Mesenchymal stem cell (in vitro differentiated cells and primary cell): ENCODE measurements at regions not wholly inside any gene's neighbourhood (a gene's known extent, or its start where the extent isn't known, plus 50 kb on each side); places are given as distances from the start of the nearest gene placed in this dataset.

Source experiments
- DNase-seq: peaks from one replicate; pipeline ENCODE4 v3.0.0-alpha.2; 2013
- H2AFZ ChIP-seq: one replicate; pipeline ENCODE4 v1.6.1; 2013; ENCODE audit warnings: low read depth, mild to moderate bottlenecking, control low read depth, inconsistent platforms, low read length, moderate library complexity
- H2AK5ac ChIP-seq: 2 replicates; pipeline ENCODE4 v1.6.1; 2013; ENCODE audit warnings: low read length, moderate library complexity, mild to moderate bottlenecking, inconsistent platforms; ENCODE audit not compliant: severe bottlenecking
- H2BK120ac ChIP-seq: one replicate; pipeline ENCODE4 v1.6.1; 2013; ENCODE audit warnings: low read depth, mild to moderate bottlenecking, inconsistent platforms, low read length, moderate library complexity
- H2BK12ac ChIP-seq, 2 experiments: one replicate each; pipeline ENCODE4 v1.6.1; 2013; ENCODE audit warnings: inconsistent platforms in 2 of 2, low read length in 2 of 2, mild to moderate bottlenecking in 2 of 2, moderate library complexity in 2 of 2, control low read depth in 1 of 2
- H2BK15ac ChIP-seq: one replicate; pipeline ENCODE4 v1.6.1; 2013; ENCODE audit warnings: mild to moderate bottlenecking, low read depth, inconsistent platforms; ENCODE audit not compliant: poor library complexity, severe bottlenecking
- H2BK5ac ChIP-seq: 2 replicates; pipeline ENCODE4 v1.6.1; 2013; ENCODE audit warnings: low read depth, mild to moderate bottlenecking, low read length, control low read depth, inconsistent platforms; ENCODE audit not compliant: poor library complexity, severe bottlenecking
- H3K14ac ChIP-seq, 2 experiments: one replicate each; pipeline ENCODE4 v1.6.1; 2013; ENCODE audit warnings: inconsistent platforms in 2 of 2, low read length in 2 of 2, control low read depth in 1 of 2, mild to moderate bottlenecking in 1 of 2, moderate library complexity in 1 of 2
- H3K18ac ChIP-seq, 2 experiments: one replicate each; pipeline ENCODE4 v1.6.1; 2013; ENCODE audit warnings: inconsistent platforms in 2 of 2, low read length in 2 of 2, control low read depth in 1 of 2, low read depth in 1 of 2, mild to moderate bottlenecking in 1 of 2
- H3K23ac ChIP-seq, 2 experiments: one replicate each; pipeline ENCODE4 v1.6.1; 2013; ENCODE audit warnings: inconsistent platforms in 2 of 2, low read length in 2 of 2, mild to moderate bottlenecking in 2 of 2, moderate library complexity in 2 of 2, control low read depth in 1 of 2
- H3K27ac ChIP-seq: 2 replicates; pipeline ENCODE4 v1.5.1; 2013; ENCODE audit warnings: mild to moderate bottlenecking, moderate library complexity, low read length, control low read depth, inconsistent platforms; ENCODE audit not compliant: poor library complexity, severe bottlenecking
- H3K27me3 ChIP-seq, 2 experiments: 2 replicates each; pipeline versions ENCODE4 v1.6.1 to v1.7.0; 2013; ENCODE audit warnings: low read length in 2 of 2, mild to moderate bottlenecking in 2 of 2, moderate library complexity in 2 of 2, control low read depth in 1 of 2, inconsistent platforms in 1 of 2; ENCODE audit not compliant: control insufficient read depth in 1 of 2, insufficient read depth in 1 of 2
- H3K36me3 ChIP-seq, 2 experiments: 2 replicates each; pipeline versions ENCODE4 v1.6.1 to v1.7.0; 2013; ENCODE audit warnings: low read length in 2 of 2, control low read depth in 1 of 2, inconsistent platforms in 1 of 2, low read depth in 1 of 2, mild to moderate bottlenecking in 1 of 2; ENCODE audit not compliant: insufficient read depth in 2 of 2, control insufficient read depth in 1 of 2
- H3K4ac ChIP-seq, 2 experiments: one replicate each; pipeline ENCODE4 v1.6.1; 2013; ENCODE audit warnings: inconsistent platforms in 2 of 2, low read length in 2 of 2, mild to moderate bottlenecking in 2 of 2, moderate library complexity in 2 of 2, control low read depth in 1 of 2, low read depth in 1 of 2
- H3K4me1 ChIP-seq: 2 replicates; pipeline ENCODE4 v1.6.1; 2013; ENCODE audit warnings: low read depth, low read length, control low read depth; ENCODE audit not compliant: control insufficient read depth, insufficient read depth
- H3K4me2 ChIP-seq: 2 replicates; pipeline ENCODE4 v1.6.1; 2013; ENCODE audit warnings: low read length, mild to moderate bottlenecking, inconsistent platforms; ENCODE audit not compliant: poor library complexity, severe bottlenecking
- H3K4me3 ChIP-seq, 2 experiments: 2 replicates each; pipeline versions ENCODE4 v1.5.1 to v1.7.0; 2013; ENCODE audit warnings: low read length in 2 of 2, mild to moderate bottlenecking in 2 of 2, control low read depth in 1 of 2, low read depth in 1 of 2; ENCODE audit not compliant: insufficient read depth in 1 of 2
- H3K79me1 ChIP-seq: replicated peaks from 2 replicates; pipeline ENCODE4 v1.6.1; 2013; ENCODE audit warnings: mild to moderate bottlenecking, control low read depth, low read length, inconsistent platforms; ENCODE audit not compliant: poor library complexity, severe bottlenecking
- H3K9ac ChIP-seq: 2 replicates; pipeline ENCODE4 v1.7.0; 2013; ENCODE audit warnings: mild to moderate bottlenecking, low read length, moderate library complexity
- H3K9me3 ChIP-seq: 2 replicates; pipeline ENCODE4 v1.7.0; 2013; ENCODE audit warnings: mild to moderate bottlenecking, low read length; ENCODE audit not compliant: control insufficient read depth
- H4K8ac ChIP-seq: one replicate; pipeline ENCODE4 v1.6.1; 2013; ENCODE audit warnings: inconsistent platforms, mild to moderate bottlenecking, low read length, moderate library complexity
- H4K91ac ChIP-seq: one replicate; pipeline ENCODE4 v1.6.1; 2013; ENCODE audit warnings: mild to moderate bottlenecking, low read length, inconsistent platforms
- WGBS: methylation state at CpG from one replicate; pipeline ENCODE4 v1.1.7; 2013; ENCODE audit warnings: mixed read lengths; 5-methylcytosine and 5-hydroxymethylcytosine counted together

GRCh38 chr7:125775317-125775716 is 845.7 kb upstream of the POT1 start:
- Histone ChIP-seq H3K4me3 (no peak overlapping the region), H2BK120ac (no peak overlapping the region), H3K23ac (no peak overlapping the region), H2BK15ac (no peak overlapping the region), H3K27ac (no peak overlapping the region), H3K9me3 (peaks cover 19% of the 10 kb centered on the region), H3K18ac (no peak overlapping the region), H3K14ac (no peak overlapping the region), H3K4me2 (no peak overlapping the region), H2AFZ (no peak overlapping the region), H3K9ac (no peak overlapping the region), H3K27me3 (no peaks in the 10 kb centered on the region), H2BK5ac (no peak overlapping the region), H3K4me1 (no peaks in the 10 kb centered on the region), H2BK12ac (no peak overlapping the region), H4K8ac (no peak overlapping the region), H4K91ac (no peak overlapping the region), H3K4ac (no peak overlapping the region), H3K36me3 (no peaks in the 10 kb centered on the region), H2AK5ac (no peak overlapping the region), H3K79me1 (no peaks in the 10 kb centered on the region)
- WGBS, result 61% methylated on average over 2 of the region's 4 CpGs
- DNase-seq, result no peak

DNA sequence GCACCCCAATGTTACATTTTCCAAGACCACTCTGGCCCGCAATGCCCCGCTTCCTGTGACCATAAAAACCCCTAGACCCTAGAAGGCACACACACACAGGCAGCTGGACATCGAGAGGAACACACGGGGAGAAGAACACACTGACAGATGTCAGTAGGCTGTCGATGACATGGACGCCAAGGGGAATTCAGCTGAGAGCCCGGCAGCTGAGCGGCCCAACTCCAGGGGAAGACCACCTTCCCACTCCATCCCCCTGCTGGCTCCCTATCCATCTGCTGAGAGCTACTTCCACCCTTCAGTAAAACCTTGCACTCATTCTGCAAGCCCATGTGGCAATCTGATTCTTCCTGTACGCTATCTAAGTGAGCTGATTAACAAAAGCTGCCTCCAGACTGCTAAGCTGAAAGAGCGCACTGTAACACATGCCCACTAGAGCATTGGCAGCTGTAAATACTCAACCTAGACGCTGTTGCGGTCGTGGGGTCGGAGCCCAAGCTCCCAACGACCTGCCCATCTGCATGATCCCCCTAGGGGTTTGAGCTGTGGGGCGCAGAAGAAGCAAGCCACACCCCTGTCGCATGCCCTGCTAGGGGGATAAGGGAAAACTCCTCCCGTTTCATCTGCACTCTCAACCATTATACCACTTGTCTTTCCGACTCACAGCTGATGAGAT is 843.6 kb upstream of the POT1 start:
- H3K4me1 ChIP-seq, result no peaks in the 10 kb centered on the region
- H2BK12ac ChIP-seq, result no peak overlapping the region
- no peaks in the 10 kb centered on the region for H3K79me1 ChIP-seq
- H3K27me3 ChIP-seq, result no peaks in the 10 kb centered on the region
- H3K9me3 ChIP-seq, result peaks cover 12% of the 10 kb centered on the region
- H3K18ac ChIP-seq, result no peak overlapping the region
- H2BK15ac ChIP-seq, result no peak overlapping the region
- H4K8ac ChIP-seq, result no peak overlapping the region
- no peak overlapping the region for H3K23ac ChIP-seq
- no peak overlapping the region for H3K14ac ChIP-seq
- H3K4me2 ChIP-seq, result no peak overlapping the region
- no peak overlapping the region for H3K27ac ChIP-seq
- no peak for DNase-seq
- WGBS, result 76% methylated on average over 17 of the region's 19 CpGs
- no peaks in the 10 kb centered on the region for H3K36me3 ChIP-seq
- H3K4me3 ChIP-seq, result no peak overlapping the region
- no peak overlapping the region for H2BK5ac ChIP-seq
- H3K9ac ChIP-seq, result no peak overlapping the region
- no peak overlapping the region for H2AFZ ChIP-seq
- H3K4ac ChIP-seq, result no peak overlapping the region
- no peak overlapping the region for H2AK5ac ChIP-seq
- H2BK120ac ChIP-seq, result no peak overlapping the region
- H4K91ac ChIP-seq, result no peak overlapping the region

DNA sequence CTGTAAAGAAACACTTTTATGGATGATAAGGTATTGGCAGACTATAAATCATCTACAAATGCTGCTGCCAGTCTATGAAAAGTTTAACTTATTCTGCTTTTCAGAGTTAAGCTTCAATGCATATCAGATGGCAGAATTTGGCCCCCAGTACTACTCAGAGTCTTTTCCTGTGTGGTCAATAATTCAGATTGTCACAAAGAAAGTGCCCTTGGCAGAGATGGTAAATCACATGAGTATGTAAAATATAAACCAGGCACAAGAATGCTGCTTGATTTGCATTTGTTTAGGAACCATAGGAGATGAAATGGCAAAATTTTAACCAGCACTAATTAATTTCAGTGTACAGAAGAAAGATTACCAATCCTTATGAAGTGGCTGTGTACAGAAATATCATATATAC is 818.3 kb upstream of the POT1 start:
- Histone ChIP-seq H3K23ac (no peak overlapping the region), H4K91ac (no peak overlapping the region), H4K8ac (no peak overlapping the region), H3K9ac (no peak overlapping the region), H3K27ac (no peak overlapping the region), H3K27me3 (no peaks in the 10 kb centered on the region), H2BK5ac (no peak overlapping the region), H3K14ac (no peak overlapping the region), H2AFZ (no peak overlapping the region), H3K9me3 (peaks cover 16% of the 10 kb centered on the region), H3K4me3 (no peak overlapping the region), H3K4ac (no peak overlapping the region), H3K79me1 (no peaks in the 10 kb centered on the region), H3K4me2 (no peak overlapping the region), H2BK120ac (no peak overlapping the region), H2BK15ac (no peak overlapping the region), H2BK12ac (no peak overlapping the region), H3K18ac (no peak overlapping the region), H3K4me1 (no peaks in the 10 kb centered on the region), H3K36me3 (no peaks in the 10 kb centered on the region), H2AK5ac (no peak overlapping the region)
- DNase-seq, result no peak

DNA sequence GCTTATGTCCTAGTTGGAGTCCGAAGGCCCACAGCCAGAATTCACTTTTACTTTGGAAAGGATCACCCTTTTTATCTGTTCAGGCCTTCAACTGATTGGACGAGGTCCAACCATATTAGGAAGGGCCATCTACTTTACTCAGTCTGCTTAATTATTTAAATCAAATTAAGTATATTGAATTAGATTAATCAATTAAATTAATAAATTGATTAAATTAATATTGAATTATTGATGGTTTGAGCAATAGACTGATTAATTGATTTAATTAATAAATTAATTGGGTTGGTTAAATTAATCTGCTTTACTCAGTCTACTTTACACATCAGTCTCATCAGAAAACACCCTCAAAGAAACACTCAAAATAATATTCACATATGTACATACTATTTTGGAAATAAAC is 816.9 kb upstream of the POT1 start:
- 64% methylated on average over 2 of the region's 2 CpGs for WGBS
- H3K14ac ChIP-seq, result no peak overlapping the region

More for the DNA sequence above, 816.9 kb upstream of the POT1 start:
- Histone ChIP-seq H2AK5ac (no peak overlapping the region), H3K4me2 (no peak overlapping the region), H2BK120ac (no peak overlapping the region), H2BK12ac (no peak overlapping the region), H3K23ac (no peak overlapping the region), H3K27me3 (no peaks in the 10 kb centered on the region), H4K91ac (no peak overlapping the region), H3K36me3 (no peaks in the 10 kb centered on the region), H3K9ac (no peak overlapping the region), H3K4me3 (no peak overlapping the region), H3K27ac (no peak overlapping the region), H2BK15ac (no peak overlapping the region), H3K4me1 (no peaks in the 10 kb centered on the region), H3K18ac (no peak overlapping the region), H2AFZ (no peak overlapping the region), H3K4ac (no peak overlapping the region), H3K79me1 (no peaks in the 10 kb centered on the region), H4K8ac (no peak overlapping the region), H2BK5ac (no peak overlapping the region), H3K9me3 (peaks cover 21% of the 10 kb centered on the region)
- no peak for DNase-seq
